Thyroid gland (tissue), 4 donors: ENCODE measurements at regions not wholly inside any gene's neighbourhood (a gene's known extent, or its start where the extent isn't known, plus 50 kb on each side); places are given as distances from the start of the nearest gene placed in this dataset.

Source experiments
- POLR2A ChIP-seq, 2 donors: fragments of 450-650 bp; IDR thresholded peaks; one replicate each; pipeline ENCODE4 v1.6.1; 2017; ENCODE audit warnings: antibody characterized with exemption in 2 of 2, mild to moderate bottlenecking in 2 of 2, moderate library complexity in 1 of 2
- TF ChIP-seq, protein P1 (sequence below), 6 experiments: fragments of 200-600 bp in 3 of 6; fragments of 450-650 bp in 3 of 6; sonication (generic) in 3 of 6; IDR thresholded peaks; one replicate each; pipeline ENCODE4 v1.5.1; 2016 to 2019; ENCODE audit warnings: antibody characterized with exemption in 6 of 6, mild to moderate bottlenecking in 2 of 6, inconsistent platforms in 1 of 6, moderate library complexity in 1 of 6

DNA sequence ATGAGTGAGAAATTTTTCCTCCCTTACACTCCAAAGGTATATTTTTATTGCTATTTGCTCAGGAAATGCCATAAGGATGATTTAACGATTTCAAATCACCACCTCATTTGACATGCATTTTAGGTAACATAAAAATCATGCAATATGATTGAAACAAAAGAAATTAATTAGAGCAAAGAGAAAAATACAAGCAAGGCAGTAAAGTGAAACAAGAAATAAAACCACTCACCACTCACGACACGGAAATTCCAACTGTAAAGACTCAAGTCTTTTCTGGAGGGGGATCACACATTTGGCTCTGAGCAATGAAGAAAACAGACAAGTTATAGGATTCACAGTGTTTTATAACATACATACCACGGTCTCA, 86.8 kb upstream of the ARHGAP29 start:
- TF ChIP-seq, protein P1, sequence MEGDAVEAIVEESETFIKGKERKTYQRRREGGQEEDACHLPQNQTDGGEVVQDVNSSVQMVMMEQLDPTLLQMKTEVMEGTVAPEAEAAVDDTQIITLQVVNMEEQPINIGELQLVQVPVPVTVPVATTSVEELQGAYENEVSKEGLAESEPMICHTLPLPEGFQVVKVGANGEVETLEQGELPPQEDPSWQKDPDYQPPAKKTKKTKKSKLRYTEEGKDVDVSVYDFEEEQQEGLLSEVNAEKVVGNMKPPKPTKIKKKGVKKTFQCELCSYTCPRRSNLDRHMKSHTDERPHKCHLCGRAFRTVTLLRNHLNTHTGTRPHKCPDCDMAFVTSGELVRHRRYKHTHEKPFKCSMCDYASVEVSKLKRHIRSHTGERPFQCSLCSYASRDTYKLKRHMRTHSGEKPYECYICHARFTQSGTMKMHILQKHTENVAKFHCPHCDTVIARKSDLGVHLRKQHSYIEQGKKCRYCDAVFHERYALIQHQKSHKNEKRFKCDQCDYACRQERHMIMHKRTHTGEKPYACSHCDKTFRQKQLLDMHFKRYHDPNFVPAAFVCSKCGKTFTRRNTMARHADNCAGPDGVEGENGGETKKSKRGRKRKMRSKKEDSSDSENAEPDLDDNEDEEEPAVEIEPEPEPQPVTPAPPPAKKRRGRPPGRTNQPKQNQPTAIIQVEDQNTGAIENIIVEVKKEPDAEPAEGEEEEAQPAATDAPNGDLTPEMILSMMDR (IDR thresholded peaks at IDR 0.05): no peak
- no peak for TF ChIP-seq POLR2A (IDR thresholded peaks at IDR 0.05)
